Testis (tissue), 2 donors: ENCODE measurements at regions not wholly inside any gene's neighbourhood (a gene's known extent, or its start where the extent isn't known, plus 50 kb on each side); places are given as distances from the start of the nearest gene placed in this dataset.

Experiments
- DNase-seq: peaks from one replicate; pipeline ENCODE4 v3.0.0-alpha.2; 2019
- H3K27ac ChIP-seq, 2 donors: fragments of 200-600 bp; sonication (generic); one replicate each; pipeline ENCODE4 v1.5.1; 2019
- H3K27me3 ChIP-seq: fragments of 200-600 bp; sonication (generic); one replicate; pipeline ENCODE4 v1.5.1; 2019
- H3K36me3 ChIP-seq: fragments of 200-600 bp; sonication (generic); one replicate; pipeline ENCODE4 v1.5.1; 2017; ENCODE audit warnings: low read depth; ENCODE audit errors: missing control alignments
- H3K4me1 ChIP-seq: fragments of 200-600 bp; sonication (generic); one replicate; pipeline ENCODE4 v1.5.1; 2019
- H3K4me3 ChIP-seq, 2 donors: fragments of 200-600 bp; sonication (generic); one replicate each; pipeline ENCODE4 v1.5.1; 2017 to 2019
- H3K9me3 ChIP-seq: fragments of 200-600 bp; sonication (generic); one replicate; pipeline ENCODE4 v1.5.1; 2017
- CTCF ChIP-seq, 3 experiments: fragments of 450-650 bp in 2 of 3; fragments of 200-600 bp in 1 of 3; sonication (generic) in 1 of 3; IDR thresholded peaks; one replicate each; pipeline ENCODE4 v1.5.1; 2016 to 2019; ENCODE audit warnings: antibody characterized with exemption in 3 of 3, mild to moderate bottlenecking in 2 of 3, moderate library complexity in 1 of 3
- POLR2A ChIP-seq: fragments of 450-650 bp; IDR thresholded peaks from one replicate; pipeline ENCODE4 v1.6.1; 2017; ENCODE audit warnings: antibody characterized with exemption, mild to moderate bottlenecking, moderate library complexity
- WGBS, 2 donors: methylation state at CpG; one replicate each; pipeline ENCODE4 v1.1.5; 2018; 5-methylcytosine and 5-hydroxymethylcytosine counted together
- intact Hi-C: fragments of 100-400 bp; cut with DNase I; formaldehyde crosslinking; loops from one replicate; pipeline ENCODE4 v1.15.1; 2023; ENCODE audit warnings: low total_unique reads

- TF ChIP-seq CTCF (IDR thresholded peaks at IDR 0.05), result no peak
- Histone ChIP-seq H3K27me3 (no peaks in the 10 kb centered on the region), H3K4me1 (no peaks in the 10 kb centered on the region), H3K4me3 (no peak overlapping the region), H3K9me3 (no peaks in the 10 kb centered on the region), H3K27ac (no peak overlapping the region), H3K36me3 (no peaks in the 10 kb centered on the region)
- 60 to 72% methylated on average over 5 of the region's 5 CpGs for WGBS, 2 donors
- intact Hi-C loops, result no loop called here
- DNase-seq, result no peak
Measured at GRCh38 chr6:4645713-4646360, 130.4 kb upstream of the CDYL start.

GRCh38 chr6:4644996-4645395 is 131.2 kb upstream of the CDYL start:
- H3K9me3 ChIP-seq, result no peaks in the 10 kb centered on the region
- TF ChIP-seq POLR2A, result no peak
- no peak for TF ChIP-seq CTCF (IDR thresholded peaks at IDR 0.05)
- H3K4me3 ChIP-seq, result no peak overlapping the region
- no peaks in the 10 kb centered on the region for H3K4me1 ChIP-seq
- DNase-seq, result no peak
- no peaks in the 10 kb centered on the region for H3K36me3 ChIP-seq
- no peak overlapping the region for H3K27ac ChIP-seq
- intact Hi-C loops, result no loop called here
- H3K27me3 ChIP-seq, result no peaks in the 10 kb centered on the region
- 70 to 74% methylated on average over 2 of the region's 2 CpGs for WGBS, 2 donors

- 94 to 98% methylated on average over 3 of the region's 3 CpGs for whole genome bisulfite sequencing, 2 donors
- intact Hi-C loops, result no loop called here
- TF ChIP-seq CTCF (IDR thresholded peaks at IDR 0.05) (no peak), POLR2A (no peak)
Measured at GRCh38 chr6:4641461-4641860, 134.7 kb upstream of the CDYL start.

GRCh38 chr6:4640139-4640538 is 136.1 kb upstream of the CDYL start:
- intact Hi-C loops, result no loop called here
- WGBS, 2 donors, result 54 to 68% methylated on average over 4 of the region's 4 CpGs
- no peaks in the 10 kb centered on the region for H3K4me1 ChIP-seq
- H3K4me3 ChIP-seq, result no peak overlapping the region
- H3K36me3 ChIP-seq, result no peaks in the 10 kb centered on the region
- TF ChIP-seq POLR2A (no peak), CTCF (IDR thresholded peaks at IDR 0.05) (no peak)
- no peak for DNase-seq
- no peak overlapping the region for H3K27ac ChIP-seq
- no peaks in the 10 kb centered on the region for H3K27me3 ChIP-seq
- H3K9me3 ChIP-seq, result no peaks in the 10 kb centered on the region

More at GRCh38 chr6:4641461-4641860, 134.7 kb upstream of the CDYL start:
- no peak overlapping the region for H3K4me3 ChIP-seq
- H3K4me1 ChIP-seq, result no peaks in the 10 kb centered on the region
- no peaks in the 10 kb centered on the region for H3K27me3 ChIP-seq
- no peak for DNase-seq
- H3K27ac ChIP-seq, result no peak overlapping the region
- H3K9me3 ChIP-seq, result no peaks in the 10 kb centered on the region
- H3K36me3 ChIP-seq, result no peaks in the 10 kb centered on the region

- H3K27me3 ChIP-seq, result no peaks in the 10 kb centered on the region
- H3K9me3 ChIP-seq, result no peaks in the 10 kb centered on the region
- no peaks in the 10 kb centered on the region for H3K36me3 ChIP-seq
- no peaks in the 10 kb centered on the region for H3K4me1 ChIP-seq
- DNase-seq, result no peak
- no peak overlapping the region for H3K27ac ChIP-seq
- H3K4me3 ChIP-seq, result no peak overlapping the region
- WGBS, 2 donors, result 96 to 100% methylated on average over 1 of the region's 1 CpG
- TF ChIP-seq POLR2A, result no peak
- TF ChIP-seq CTCF (IDR thresholded peaks at IDR 0.05), result no peak
- intact Hi-C loops, result no loop called here
Measured at GRCh38 chr6:4638641-4639040, 137.6 kb upstream of the CDYL start.
